Tibial artery (tissue), 4 donors: ENCODE measurements at regions not wholly inside any gene's neighbourhood (a gene's known extent, or its start where the extent isn't known, plus 50 kb on each side); places are given as distances from the start of the nearest gene placed in this dataset.

Experiments used
- DNase-seq, 2 donors: peaks; one replicate each; pipeline ENCODE4 v3.0.0-alpha.2; 2019
- H3K27ac ChIP-seq, 2 donors: fragments of 200-600 bp; sonication (generic) in 1 of 2; 1 replicate in 1 of 2; 2 replicates in 1 of 2; pipeline ENCODE4 v1.5.1; 2018 to 2019; ENCODE audit warnings: mild to moderate bottlenecking in 1 of 2
- H3K27me3 ChIP-seq, 2 donors: fragments of 200-600 bp; sonication (generic) in 1 of 2; one replicate each; pipeline versions ENCODE4 v1.5.1 to v1.6.0; 2016 to 2019
- H3K36me3 ChIP-seq, 3 donors: fragments of 200-600 bp; sonication (generic) in 2 of 3; one replicate each; pipeline ENCODE4 v1.5.1; 2016 to 2019; ENCODE audit warnings: mild to moderate bottlenecking in 2 of 3
- H3K4me1 ChIP-seq, 4 donors: fragments of 200-600 bp; sonication (generic) in 2 of 4; 1 replicate in 3 of 4; 2 replicates in 1 of 4; pipeline ENCODE4 v1.5.1; 2016 to 2019
- H3K4me3 ChIP-seq, 2 donors: fragments of 200-600 bp; sonication (generic) in 1 of 2; 1 replicate in 1 of 2; 2 replicates in 1 of 2; pipeline ENCODE4 v1.5.1; 2018 to 2019; ENCODE audit warnings: mild to moderate bottlenecking in 2 of 2
- H3K9me3 ChIP-seq, 3 donors: fragments of 200-600 bp; sonication (generic) in 1 of 3; one replicate each; pipeline ENCODE4 v1.5.1; 2016 to 2019
- CTCF ChIP-seq, 2 experiments: fragments of 200-600 bp in 1 of 2; fragments of 450-650 bp in 1 of 2; IDR thresholded peaks; one replicate each; pipeline ENCODE4 v1.5.1; 2017 to 2019; ENCODE audit warnings: antibody characterized with exemption in 2 of 2, mild to moderate bottlenecking in 1 of 2, moderate library complexity in 1 of 2
- intact Hi-C: fragments of 100-400 bp; cut with DNase I; formaldehyde crosslinking; loops from one replicate; pipeline ENCODE4 v1.15.0; 2023; ENCODE audit warnings: low total_unique reads

- H3K4me3 ChIP-seq, result no peak overlapping the region
- intact Hi-C loops, result no loop called here
- DNase-seq, result no peak
Observed at GRCh38 chr4:44046491-44046890, 402.1 kb downstream of the KCTD8 start.

GRCh38 chr4:44056721-44057151, 391.9 kb downstream of the KCTD8 start:
- Histone ChIP-seq H3K36me3 (no peaks in the 10 kb centered on the region), H3K9me3 (no peaks in the 10 kb centered on the region), H3K4me1 (no peaks in the 10 kb centered on the region), H3K27ac (no peak overlapping the region), H3K4me3 (no peak overlapping the region), H3K27me3 (no peaks in the 10 kb centered on the region)
- intact Hi-C loops, result no loop called here
- no peak for TF ChIP-seq CTCF (IDR thresholded peaks at IDR 0.05)
- DNase-seq, result no peak

More at GRCh38 chr4:44046491-44046890, 402.1 kb downstream of the KCTD8 start:
- Histone ChIP-seq H3K27me3 (no peaks in the 10 kb centered on the region), H3K36me3 (no peaks in the 10 kb centered on the region), H3K9me3 (no peaks in the 10 kb centered on the region), H3K27ac (no peak overlapping the region), H3K4me1 (no peaks in the 10 kb centered on the region)
- TF ChIP-seq CTCF (IDR thresholded peaks at IDR 0.05), result no peak

- Histone ChIP-seq H3K36me3 (no peaks in the 10 kb centered on the region), H3K4me1 (no peaks in the 10 kb centered on the region), H3K27me3 (no peaks in the 10 kb centered on the region), H3K4me3 (no peak overlapping the region), H3K27ac (no peak overlapping the region), H3K9me3 (no peaks in the 10 kb centered on the region)
- intact Hi-C loops, result no loop called here
- TF ChIP-seq CTCF (IDR thresholded peaks at IDR 0.05), result no peak
- no peak for DNase-seq
Observed at GRCh38 chr4:44070843-44071242, 377.8 kb downstream of the KCTD8 start.

- Histone ChIP-seq H3K27ac (no peak overlapping the region), H3K4me3 (no peak overlapping the region), H3K36me3 (no peaks in the 10 kb centered on the region), H3K27me3 (no peaks in the 10 kb centered on the region), H3K9me3 (no peaks in the 10 kb centered on the region), H3K4me1 (no peaks in the 10 kb centered on the region)
- no peak for TF ChIP-seq CTCF (IDR thresholded peaks at IDR 0.05)
- no peak for DNase-seq
- intact Hi-C loops, result no loop called here
Observed at GRCh38 chr4:44071959-44072955, 376.4 kb downstream of the KCTD8 start.

GRCh38 chr4:44086753-44087152, 361.9 kb downstream of the KCTD8 start:
- Histone ChIP-seq H3K9me3 (no peaks in the 10 kb centered on the region), H3K4me1 (no peaks in the 10 kb centered on the region), H3K27me3 (no peaks in the 10 kb centered on the region), H3K27ac (no peak overlapping the region), H3K4me3 (no peak overlapping the region), H3K36me3 (no peaks in the 10 kb centered on the region)
- intact Hi-C loops, result no loop called here
- DNase-seq, result no peak
- TF ChIP-seq CTCF (IDR thresholded peaks at IDR 0.05), result no peak
